GM23338 (cell line): ENCODE measurements at regions not wholly inside any gene's neighbourhood (a gene's known extent, or its start where the extent isn't known, plus 50 kb on each side); places are given as distances from the start of the nearest gene placed in this dataset.

ENCODE experiments used
- ATAC-seq: fragments of 200-7000 bp; cut with Tn5 transposase; 3 replicates; pipeline ENCODE4 v1.9.1; 2020
- DNase-seq: peaks from one replicate; pipeline ENCODE4 v3.0.0-alpha.2; 2015; ENCODE audit warnings: low spot score
- H2AFZ ChIP-seq: fragments of 200-600 bp; sonication (generic); 2 replicates; pipeline ENCODE4 v1.8.0; 2016; ENCODE audit warnings: antibody characterized with exemption, mild to moderate bottlenecking, moderate library complexity
- H3F3A ChIP-seq: fragments of 200-600 bp; sonication (generic); replicated peaks from 2 replicates; pipeline ENCODE4 v1.8.0; 2017; ENCODE audit warnings: antibody characterized with exemption, mixed run types, low read depth
- H3K27ac ChIP-seq: fragments of 200-600 bp; sonication (generic); 2 replicates; pipeline ENCODE4 v1.6.1; 2016; ENCODE audit warnings: low read depth
- H3K27me3 ChIP-seq: fragments of 200-600 bp; sonication (generic); 2 replicates; pipeline ENCODE4 v1.8.0; 2016; ENCODE audit warnings: mild to moderate bottlenecking, mixed run types, moderate library complexity; ENCODE audit not compliant: insufficient read depth
- H3K36me3 ChIP-seq: fragments of 200-600 bp; sonication (generic); 2 replicates; pipeline ENCODE4 v1.8.0; 2016; ENCODE audit warnings: mild to moderate bottlenecking; ENCODE audit not compliant: insufficient read depth
- H3K4me1 ChIP-seq: fragments of 200-600 bp; sonication (generic); 2 replicates; pipeline ENCODE4 v1.8.0; 2016; ENCODE audit warnings: mild to moderate bottlenecking, moderate library complexity; ENCODE audit not compliant: insufficient read depth
- H3K4me2 ChIP-seq: fragments of 200-600 bp; sonication (generic); 2 replicates; pipeline ENCODE4 v1.7.1; 2017; ENCODE audit warnings: mixed run types
- H3K4me3 ChIP-seq: fragments of 200-600 bp; sonication (generic); 2 replicates; pipeline ENCODE4 v1.6.1; 2016; ENCODE audit warnings: mixed run types
- H3K79me2 ChIP-seq: fragments of 200-600 bp; sonication (generic); replicated peaks from 2 replicates; pipeline ENCODE4 v1.8.0; 2017; ENCODE audit warnings: mild to moderate bottlenecking; ENCODE audit not compliant: insufficient read depth
- H3K9me2 ChIP-seq: fragments of 200-600 bp; sonication (generic); 2 replicates; pipeline ENCODE4 v1.8.0; 2017; ENCODE audit not compliant: insufficient read depth
- H4K20me1 ChIP-seq: fragments of 200-600 bp; sonication (generic); replicated peaks from 2 replicates; pipeline ENCODE4 v1.8.0; 2017; ENCODE audit warnings: mild to moderate bottlenecking; ENCODE audit not compliant: insufficient read depth
- H3K27ac Mint-ChIP-seq: 2 replicates; pipeline ENCODE4 v1.8.0; 2020; ENCODE audit warnings: inconsistent platforms, mild to moderate bottlenecking, moderate library complexity, mixed read lengths
- H3K27me3 Mint-ChIP-seq: 3 replicates; pipeline ENCODE4 v1.8.0; 2022; ENCODE audit warnings: low read depth, mild to moderate bottlenecking, moderate library complexity, mixed read lengths, inconsistent platforms; ENCODE audit not compliant: insufficient read depth, poor library complexity
- H3K36me3 Mint-ChIP-seq: 3 replicates; pipeline ENCODE4 v1.8.0; 2021; ENCODE audit warnings: low read depth, mild to moderate bottlenecking, inconsistent platforms, moderate library complexity, mixed read lengths
- H3K4me1 Mint-ChIP-seq: 3 replicates; pipeline ENCODE4 v1.8.0; 2020; ENCODE audit warnings: mild to moderate bottlenecking, inconsistent platforms, mixed read lengths
- H3K4me3 Mint-ChIP-seq: 3 replicates; pipeline ENCODE4 v1.8.0; 2021; ENCODE audit warnings: moderate library complexity, mild to moderate bottlenecking, inconsistent platforms, mixed read lengths
- H3K9me3 Mint-ChIP-seq: 3 replicates; pipeline ENCODE4 v1.8.0; 2020; ENCODE audit warnings: moderate library complexity, mild to moderate bottlenecking, inconsistent platforms, mixed read lengths
- CREB1 ChIP-seq: fragments of 250-450 bp; sonication (Bioruptor Pico); IDR thresholded peaks from 2 replicates; pipeline ENCODE4 v1.5.0; 2020; ENCODE audit warnings: low read depth, mild to moderate bottlenecking, moderate library complexity
- CTCF ChIP-seq, 2 experiments: fragments of 200-600 bp in 1 of 2; sonication (generic) in 1 of 2; conservative IDR thresholded peaks; 2 replicates each; pipeline versions ENCODE4 v1.5.1 to v1.6.1; 2016 to 2017; ENCODE audit warnings: antibody characterized with exemption in 2 of 2, low read depth in 2 of 2, mild to moderate bottlenecking in 2 of 2, moderate library complexity in 1 of 2
- ETS1 ChIP-seq: IDR thresholded peaks from 2 replicates; pipeline ENCODE4 v1.6.1; 2016; ENCODE audit warnings: antibody characterized with exemption
- EZH2 ChIP-seq: fragments of 200-600 bp; sonication (generic); IDR thresholded peaks from one replicate; pipeline ENCODE4 v1.8.0; 2017; ENCODE audit warnings: antibody characterized with exemption, mild to moderate bottlenecking, low read depth; ENCODE audit not compliant: unreplicated experiment
- EZH2phosphoT487 ChIP-seq: fragments of 200-600 bp; sonication (generic); IDR thresholded peaks from one replicate; pipeline ENCODE4 v1.8.1; 2018; ENCODE audit warnings: antibody characterized with exemption; ENCODE audit not compliant: unreplicated experiment
- JUNB ChIP-seq: IDR thresholded peaks from one replicate; pipeline ENCODE4 v1.6.1; 2016; ENCODE audit warnings: antibody characterized with exemption; ENCODE audit not compliant: unreplicated experiment
- NANOG ChIP-seq: IDR thresholded peaks from 2 replicates; pipeline ENCODE4 v1.6.1; 2016; ENCODE audit warnings: antibody characterized with exemption, borderline replicate concordance
- POLR2AphosphoS5 ChIP-seq: IDR thresholded peaks from 2 replicates; pipeline ENCODE4 v1.6.1; 2016; ENCODE audit warnings: antibody characterized with exemption, low read depth
- STAT1 ChIP-seq: IDR thresholded peaks from one replicate; pipeline ENCODE4 v1.6.1; 2016; ENCODE audit warnings: antibody characterized with exemption; ENCODE audit not compliant: unreplicated experiment
- ZNF114 ChIP-seq: fragments of 250-450 bp; sonication (Bioruptor Pico); IDR thresholded peaks from 2 replicates; pipeline ENCODE4 v1.5.0; 2020; ENCODE audit warnings: mild to moderate bottlenecking, moderate library complexity
- ZNF331 ChIP-seq: fragments of 250-450 bp; sonication (Bioruptor Pico); IDR thresholded peaks from 2 replicates; pipeline ENCODE4 v1.5.0; 2020; ENCODE audit warnings: low read depth, mild to moderate bottlenecking, moderate library complexity
- TF ChIP-seq, protein P1 (sequence below): IDR thresholded peaks from one replicate; pipeline ENCODE4 v1.6.1; 2018; ENCODE audit warnings: antibody characterized with exemption; ENCODE audit not compliant: unreplicated experiment

DNA sequence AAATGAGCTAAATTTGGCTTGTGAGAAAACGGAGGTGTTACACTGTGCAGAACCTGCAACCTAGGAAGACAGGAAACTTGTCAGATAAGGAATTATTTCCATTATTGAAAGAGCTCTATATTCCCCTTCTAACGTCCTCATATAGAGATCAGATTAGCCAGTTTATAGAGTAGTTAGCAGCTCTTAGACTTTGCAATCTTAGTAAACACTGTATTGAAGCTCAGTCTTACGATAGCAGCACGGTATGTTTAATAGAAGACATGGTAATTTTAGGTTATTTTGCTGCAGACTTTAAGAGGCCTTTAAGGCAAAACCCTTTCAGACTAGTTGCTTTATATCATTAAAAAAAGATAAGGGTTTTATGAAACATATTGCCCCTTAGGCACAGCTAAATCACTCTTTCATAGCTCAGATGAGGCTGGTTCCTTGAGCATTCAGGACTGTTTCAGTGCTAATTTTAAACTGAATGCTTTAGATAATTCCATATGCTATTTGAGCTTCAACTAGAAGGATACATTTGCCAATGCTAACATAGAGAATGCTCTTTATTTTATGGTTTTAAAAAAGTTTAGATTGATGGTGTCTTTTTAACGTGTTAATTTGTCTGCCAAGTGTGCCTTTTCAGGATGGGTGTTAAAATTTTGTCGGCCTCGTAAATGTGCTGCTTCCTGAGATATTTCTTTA is 234.3 kb downstream of the PYDC2 start (continued):
- TF ChIP-seq, protein P1, sequence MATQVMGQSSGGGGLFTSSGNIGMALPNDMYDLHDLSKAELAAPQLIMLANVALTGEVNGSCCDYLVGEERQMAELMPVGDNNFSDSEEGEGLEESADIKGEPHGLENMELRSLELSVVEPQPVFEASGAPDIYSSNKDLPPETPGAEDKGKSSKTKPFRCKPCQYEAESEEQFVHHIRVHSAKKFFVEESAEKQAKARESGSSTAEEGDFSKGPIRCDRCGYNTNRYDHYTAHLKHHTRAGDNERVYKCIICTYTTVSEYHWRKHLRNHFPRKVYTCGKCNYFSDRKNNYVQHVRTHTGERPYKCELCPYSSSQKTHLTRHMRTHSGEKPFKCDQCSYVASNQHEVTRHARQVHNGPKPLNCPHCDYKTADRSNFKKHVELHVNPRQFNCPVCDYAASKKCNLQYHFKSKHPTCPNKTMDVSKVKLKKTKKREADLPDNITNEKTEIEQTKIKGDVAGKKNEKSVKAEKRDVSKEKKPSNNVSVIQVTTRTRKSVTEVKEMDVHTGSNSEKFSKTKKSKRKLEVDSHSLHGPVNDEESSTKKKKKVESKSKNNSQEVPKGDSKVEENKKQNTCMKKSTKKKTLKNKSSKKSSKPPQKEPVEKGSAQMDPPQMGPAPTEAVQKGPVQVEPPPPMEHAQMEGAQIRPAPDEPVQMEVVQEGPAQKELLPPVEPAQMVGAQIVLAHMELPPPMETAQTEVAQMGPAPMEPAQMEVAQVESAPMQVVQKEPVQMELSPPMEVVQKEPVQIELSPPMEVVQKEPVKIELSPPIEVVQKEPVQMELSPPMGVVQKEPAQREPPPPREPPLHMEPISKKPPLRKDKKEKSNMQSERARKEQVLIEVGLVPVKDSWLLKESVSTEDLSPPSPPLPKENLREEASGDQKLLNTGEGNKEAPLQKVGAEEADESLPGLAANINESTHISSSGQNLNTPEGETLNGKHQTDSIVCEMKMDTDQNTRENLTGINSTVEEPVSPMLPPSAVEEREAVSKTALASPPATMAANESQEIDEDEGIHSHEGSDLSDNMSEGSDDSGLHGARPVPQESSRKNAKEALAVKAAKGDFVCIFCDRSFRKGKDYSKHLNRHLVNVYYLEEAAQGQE = no peak
- TF ChIP-seq POLR2AphosphoS5 (no peak), CTCF (conservative IDR thresholded peaks at IDR 0.05; ENCODE audit: low read depth in 2 of 2) (no peak)

DNA sequence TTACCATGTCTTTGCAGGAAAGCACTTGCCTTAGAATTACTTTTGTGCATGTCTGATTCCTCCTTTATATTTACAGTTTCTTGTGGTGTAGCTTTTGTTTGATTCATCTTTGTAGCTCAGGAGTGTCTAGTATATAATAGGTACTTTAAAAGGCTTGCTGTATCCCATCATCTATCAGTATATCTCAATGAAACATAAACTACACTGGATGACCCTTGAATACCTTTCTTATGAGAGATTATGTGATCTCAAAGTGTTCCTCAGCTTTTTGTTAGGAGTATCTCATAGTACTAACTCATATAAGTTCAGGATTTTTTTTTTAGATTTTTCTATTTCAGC is 234.8 kb downstream of the PYDC2 start:
- Histone ChIP-seq H4K20me1 (no peaks in the 10 kb centered on the region), H3K4me2 (no peak overlapping the region), H3K36me3 (no peaks in the 10 kb centered on the region), H3K4me3 (no peak overlapping the region), H3F3A (no peaks in the 10 kb centered on the region), H3K4me1 (peaks cover 10% of the 10 kb centered on the region), H3K27ac (no peak overlapping the region), H2AFZ (no peak overlapping the region), H3K27me3 (no peaks in the 10 kb centered on the region), H3K79me2 (no peaks in the 10 kb centered on the region), H3K9me2 (0 out of 2 replicates have a peak, but pooled peaks cover 3% of the 10 kb centered on the region)
- Mint-ChIP-seq H3K4me3 (no peak overlapping the region), H3K4me1 (peaks cover 26% of the 10 kb centered on the region), H3K27me3 (no peaks in the 10 kb centered on the region), H3K9me3 (peaks cover 6% of the 10 kb centered on the region), H3K36me3 (peaks cover 15% of the 10 kb centered on the region), H3K27ac (no peak overlapping the region; the same call in 1 of the 2 replicates)
- ATAC-seq = no peak
- DNase-seq = no peak
- no peak for TF ChIP-seq STAT1
- no peak for TF ChIP-seq CTCF (conservative IDR thresholded peaks at IDR 0.05; ENCODE audit: low read depth in 2 of 2)
- TF ChIP-seq EZH2 = no peak
- TF ChIP-seq POLR2AphosphoS5 = no peak
- TF ChIP-seq, protein P1 = no peak
- no peak for TF ChIP-seq ZNF331 (CRISPR knock-in tag)
- TF ChIP-seq EZH2phosphoT487 = no peak
- TF ChIP-seq NANOG = no peak
- no peak for TF ChIP-seq ZNF114
- no peak for TF ChIP-seq JUNB
- no peak for TF ChIP-seq CREB1 (CRISPR knock-in tag)
- no peak for TF ChIP-seq ETS1
